ENCODE measurements at regions not wholly inside any gene's neighbourhood (a gene's known extent, or its start where the extent isn't known, plus 50 kb on each side); places are given as distances from the start of the nearest gene placed in this dataset.
"Not testable (repeated sequence)": the region's sequence is repeated elsewhere in the genome, so short reads cannot be mapped to it uniquely, and the experiment has no call there.

DNA sequence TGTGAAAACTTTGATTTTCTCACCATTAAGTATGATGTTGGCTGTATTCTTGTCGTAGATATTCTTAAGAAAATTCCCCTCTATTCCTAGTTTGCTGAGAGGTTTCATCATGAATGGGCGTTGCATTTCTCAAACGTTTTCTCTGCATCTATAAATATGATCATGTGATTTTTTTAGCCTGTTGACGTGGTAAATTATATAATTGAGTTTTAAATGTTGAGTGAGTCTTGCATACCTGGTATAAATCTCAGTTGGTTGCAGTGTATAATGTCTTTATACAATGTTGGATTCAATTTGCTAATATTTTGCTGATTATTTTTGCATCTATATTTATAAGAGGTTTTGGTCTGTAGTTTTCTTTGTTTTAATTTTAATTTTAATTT is 405.9 kb upstream of the MIS18BP1 start:
- Histone ChIP-seq H3K27me3 (replicated peaks; ENCODE audit: control insufficient read depth, insufficient read depth, low read length) (no peaks in the 10 kb centered on the region), H3K9me3 (ENCODE audit: control insufficient read depth, low read length) (peaks cover 7% of the 10 kb centered on the region), H3K4me1 (ENCODE audit: control insufficient read depth, insufficient read depth, low read length) (no peaks in the 10 kb centered on the region), H3K36me3 (ENCODE audit: control insufficient read depth, insufficient read depth, low read length, severe bottlenecking) (no peaks in the 10 kb centered on the region), H3K4me3 (ENCODE audit: low read length) (no peak overlapping the region), H3K9ac (ENCODE audit: low read length) (no peak overlapping the region)
- DNase-seq (ENCODE audit: low read depth): no peak

DNA sequence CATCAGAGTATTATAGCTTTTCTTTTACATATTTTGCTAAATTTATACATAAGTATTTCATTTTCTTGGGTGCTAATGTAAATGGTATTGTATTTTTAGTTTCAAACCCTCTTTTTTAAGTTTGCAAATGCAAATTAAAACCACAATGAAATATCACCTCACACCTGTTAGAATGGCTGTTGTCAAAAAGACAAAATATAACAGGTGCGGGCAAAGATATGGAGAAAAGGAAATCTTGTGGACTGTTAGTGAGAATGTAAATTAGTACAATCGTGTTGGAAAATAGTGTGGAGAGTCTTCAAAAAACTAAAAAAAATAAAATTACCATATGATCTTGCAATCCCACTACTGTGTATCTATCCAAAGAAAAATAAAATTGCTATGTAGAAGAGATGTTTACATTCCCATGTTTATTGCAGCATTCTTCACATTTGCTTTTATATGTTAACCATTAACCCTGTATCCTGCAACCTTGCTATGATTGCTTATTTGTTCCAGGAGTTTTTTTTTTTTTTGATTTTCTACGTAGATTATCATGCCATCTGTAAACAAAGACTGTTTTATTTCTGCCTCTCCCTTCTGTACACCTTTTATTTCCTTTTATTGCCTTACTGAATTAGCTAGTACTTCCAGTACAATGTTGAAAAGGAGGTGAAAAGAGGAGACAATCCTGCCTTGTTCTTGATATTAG is 405.4 kb upstream of the MIS18BP1 start:
- Histone ChIP-seq H3K4me3 (ENCODE audit: low read length) (no peak overlapping the region), H3K9ac (ENCODE audit: low read length) (no peak overlapping the region), H3K27me3 (replicated peaks; ENCODE audit: control insufficient read depth, insufficient read depth, low read length) (no peaks in the 10 kb centered on the region), H3K9me3 (ENCODE audit: control insufficient read depth, low read length) (peaks cover 7% of the 10 kb centered on the region), H3K36me3 (ENCODE audit: control insufficient read depth, insufficient read depth, low read length, severe bottlenecking) (no peaks in the 10 kb centered on the region), H3K4me1 (ENCODE audit: control insufficient read depth, insufficient read depth, low read length) (no peaks in the 10 kb centered on the region)
- no peak for DNase-seq (ENCODE audit: low read depth)

DNA sequence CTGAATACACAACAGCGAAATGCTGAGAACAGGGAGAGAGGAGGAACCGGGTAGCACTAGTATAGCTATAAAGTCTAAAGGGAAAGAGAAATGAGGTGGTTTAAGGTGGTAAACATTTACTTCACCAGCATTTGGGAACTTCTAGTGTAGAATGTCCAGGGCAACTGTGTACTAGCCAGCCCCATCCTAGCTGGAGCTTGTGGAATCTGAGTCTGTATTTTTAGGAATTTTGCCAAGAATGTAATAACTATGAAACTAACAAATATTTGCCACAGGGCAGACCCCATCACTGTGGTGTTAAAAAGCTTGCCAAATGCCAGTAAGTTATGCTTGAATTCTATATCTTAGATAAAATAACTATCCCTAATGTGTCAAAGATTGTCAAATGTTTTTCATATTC is 398.9 kb upstream of the MIS18BP1 start:
- Histone ChIP-seq H3K9ac (ENCODE audit: low read length) (no peak overlapping the region), H3K4me3 (ENCODE audit: low read length) (no peak overlapping the region), H3K36me3 (ENCODE audit: control insufficient read depth, insufficient read depth, low read length, severe bottlenecking) (no peaks in the 10 kb centered on the region), H3K4me1 (ENCODE audit: control insufficient read depth, insufficient read depth, low read length) (no peaks in the 10 kb centered on the region), H3K27me3 (replicated peaks; ENCODE audit: control insufficient read depth, insufficient read depth, low read length) (no peaks in the 10 kb centered on the region), H3K9me3 (ENCODE audit: control insufficient read depth, low read length) (no peaks in the 10 kb centered on the region)
- DNase-seq (ENCODE audit: low read depth): peak; percentile 2

- H3K36me3 ChIP-seq (ENCODE audit: control insufficient read depth, insufficient read depth, low read length, severe bottlenecking): no peaks in the 10 kb centered on the region
- no peaks in the 10 kb centered on the region for H3K9me3 ChIP-seq (ENCODE audit: control insufficient read depth, low read length)
- no peak overlapping the region for H3K9ac ChIP-seq (ENCODE audit: low read length)
- no peak for DNase-seq (ENCODE audit: low read depth)
- H3K4me3 ChIP-seq (ENCODE audit: low read length): no peak overlapping the region
- no peaks in the 10 kb centered on the region for H3K4me1 ChIP-seq (ENCODE audit: control insufficient read depth, insufficient read depth, low read length)
- no peaks in the 10 kb centered on the region for H3K27me3 ChIP-seq (replicated peaks; ENCODE audit: control insufficient read depth, insufficient read depth, low read length)
Measured at GRCh38 chr14:45650754-45651153, 397.8 kb upstream of the MIS18BP1 start.

DNA sequence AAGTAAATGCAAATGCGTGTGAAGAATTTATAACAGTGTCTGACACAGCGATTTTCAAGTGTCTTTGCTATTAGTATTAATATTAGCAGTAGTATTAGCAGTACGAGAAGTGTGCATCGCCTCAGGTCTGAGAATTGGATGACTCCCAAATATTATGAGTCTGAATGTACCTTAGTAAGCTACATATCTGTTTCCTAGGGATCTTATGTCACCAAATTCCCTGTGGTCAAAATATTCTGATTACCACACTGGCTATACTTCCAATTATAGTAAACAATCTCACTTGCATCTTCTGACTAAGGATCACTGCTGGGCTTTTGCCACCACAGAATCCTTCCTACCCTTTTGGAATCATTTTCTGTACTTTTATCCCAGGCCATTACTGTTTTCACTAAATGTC is 396.0 kb upstream of the MIS18BP1 start:
- H3K4me1 ChIP-seq (ENCODE audit: control insufficient read depth, insufficient read depth, low read length): no peaks in the 10 kb centered on the region
- H3K4me3 ChIP-seq (ENCODE audit: low read length): no peak overlapping the region
- DNase-seq (ENCODE audit: low read depth): no peak
- H3K36me3 ChIP-seq (ENCODE audit: control insufficient read depth, insufficient read depth, low read length, severe bottlenecking): no peaks in the 10 kb centered on the region
- no peak overlapping the region for H3K9ac ChIP-seq (ENCODE audit: low read length)
- H3K9me3 ChIP-seq (ENCODE audit: control insufficient read depth, low read length): no peaks in the 10 kb centered on the region
- no peaks in the 10 kb centered on the region for H3K27me3 ChIP-seq (replicated peaks; ENCODE audit: control insufficient read depth, insufficient read depth, low read length)

GRCh38 chr14:45641541-45641940 is 388.5 kb upstream of the MIS18BP1 start:
- H3K4me1 ChIP-seq (ENCODE audit: control insufficient read depth, insufficient read depth, low read length): no peaks in the 10 kb centered on the region
- peaks cover 7% of the 10 kb centered on the region for H3K9me3 ChIP-seq (ENCODE audit: control insufficient read depth, low read length)
- H3K9ac ChIP-seq (ENCODE audit: low read length): no peak overlapping the region
- no peak for DNase-seq (ENCODE audit: low read depth)
- no peaks in the 10 kb centered on the region for H3K27me3 ChIP-seq (replicated peaks; ENCODE audit: control insufficient read depth, insufficient read depth, low read length)
- no peaks in the 10 kb centered on the region for H3K36me3 ChIP-seq (ENCODE audit: control insufficient read depth, insufficient read depth, low read length, severe bottlenecking)
- H3K4me3 ChIP-seq (ENCODE audit: low read length): no peak overlapping the region

DNA sequence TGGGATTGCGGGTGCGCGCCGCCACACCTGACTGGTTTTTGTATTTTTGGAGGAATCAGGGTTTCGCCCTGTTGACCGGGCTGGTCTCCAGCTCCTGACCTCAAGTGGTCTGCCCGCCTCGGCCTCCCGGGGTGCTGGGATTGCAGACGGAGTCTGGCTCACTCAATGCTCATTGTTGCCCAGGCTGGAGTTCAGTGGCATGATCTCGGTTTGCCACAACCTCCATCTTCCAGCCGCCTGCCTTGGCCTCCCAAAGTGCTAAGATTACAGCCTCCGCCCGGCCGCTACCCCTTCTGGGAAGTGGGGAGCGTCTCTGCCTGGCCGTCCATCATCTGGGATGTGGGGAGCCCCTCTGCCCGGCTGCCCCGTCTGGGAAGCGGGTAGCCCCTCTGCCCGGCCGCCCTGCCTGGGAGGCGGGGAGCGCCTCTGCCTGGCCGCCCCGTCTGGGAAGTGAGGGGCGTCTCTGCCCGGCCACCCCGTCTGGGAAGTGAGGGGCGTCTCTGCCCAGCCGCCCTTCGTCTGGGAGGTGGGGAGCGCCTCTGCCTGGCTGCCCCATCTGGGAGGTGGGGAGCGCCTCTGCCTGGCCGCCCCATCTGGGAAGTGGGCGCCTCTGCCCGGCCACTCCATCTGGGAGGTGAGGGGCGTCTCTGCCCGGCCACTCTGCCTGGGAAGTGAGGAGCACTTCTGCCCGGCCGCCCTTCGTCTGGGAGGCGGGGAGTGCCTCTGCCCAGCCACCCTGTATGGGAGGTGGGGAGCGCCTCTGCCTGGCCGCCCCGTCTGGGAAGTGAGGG is 381.8 kb upstream of the MIS18BP1 start:
- not testable (repeated sequence) for DNase-seq (ENCODE audit: low read depth); H3K9ac ChIP-seq (ENCODE audit: low read length); H3K27me3 ChIP-seq (replicated peaks; ENCODE audit: control insufficient read depth, insufficient read depth, low read length)

GRCh38 chr14:45633220-45633984 is 380.4 kb upstream of the MIS18BP1 start:
- Histone ChIP-seq H3K4me1 (ENCODE audit: control insufficient read depth, insufficient read depth, low read length) (no peaks in the 10 kb centered on the region), H3K9me3 (ENCODE audit: control insufficient read depth, low read length) (peaks cover 9% of the 10 kb centered on the region), H3K9ac (ENCODE audit: low read length) (no peak overlapping the region), H3K4me3 (ENCODE audit: low read length) (no peak overlapping the region), H3K27me3 (replicated peaks; ENCODE audit: control insufficient read depth, insufficient read depth, low read length) (no peaks in the 10 kb centered on the region), H3K36me3 (ENCODE audit: control insufficient read depth, insufficient read depth, low read length, severe bottlenecking) (no peaks in the 10 kb centered on the region)
- no peak for DNase-seq (ENCODE audit: low read depth)

More for the DNA sequence above, 381.8 kb upstream of the MIS18BP1 start:
- H3K4me3 ChIP-seq (ENCODE audit: low read length); H3K4me1 ChIP-seq (ENCODE audit: control insufficient read depth, insufficient read depth, low read length); H3K9me3 ChIP-seq (ENCODE audit: control insufficient read depth, low read length); H3K36me3 ChIP-seq (ENCODE audit: control insufficient read depth, insufficient read depth, low read length, severe bottlenecking): not testable (repeated sequence)

DNA sequence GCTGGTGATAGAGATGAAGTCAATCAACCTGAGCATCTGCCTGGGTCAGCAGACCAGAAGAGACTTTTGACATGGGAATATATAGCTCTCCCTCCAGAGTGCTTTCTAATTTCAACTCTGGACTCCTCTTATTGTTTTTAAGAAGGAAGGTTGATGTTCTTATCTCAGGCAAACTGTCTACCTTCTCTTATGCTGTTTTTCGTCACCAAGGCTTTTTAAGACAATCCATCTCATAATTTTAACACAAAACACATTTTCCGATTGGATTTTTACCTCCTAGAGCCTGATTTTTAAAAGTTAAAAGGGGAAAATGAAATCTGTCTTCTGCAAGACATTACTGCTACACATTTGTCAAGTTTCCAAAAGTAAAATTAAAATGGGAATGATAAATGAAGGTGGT is 368.7 kb upstream of the MIS18BP1 start:
- DNase-seq (ENCODE audit: low read depth): no peak
- H3K9me3 ChIP-seq (ENCODE audit: control insufficient read depth, low read length): peaks cover 5% of the 10 kb centered on the region

GRCh38 chr14:45619831-45620230 is 366.8 kb upstream of the MIS18BP1 start:
- Histone ChIP-seq H3K4me1 (ENCODE audit: control insufficient read depth, insufficient read depth, low read length) (no peaks in the 10 kb centered on the region), H3K9me3 (ENCODE audit: control insufficient read depth, low read length) (peaks cover 5% of the 10 kb centered on the region), H3K4me3 (ENCODE audit: low read length) (no peak overlapping the region), H3K36me3 (ENCODE audit: control insufficient read depth, insufficient read depth, low read length, severe bottlenecking) (no peaks in the 10 kb centered on the region), H3K9ac (ENCODE audit: low read length) (no peak overlapping the region), H3K27me3 (replicated peaks; ENCODE audit: control insufficient read depth, insufficient read depth, low read length) (no peaks in the 10 kb centered on the region)
- DNase-seq (ENCODE audit: low read depth): no peak

More for the DNA sequence above, 368.7 kb upstream of the MIS18BP1 start:
- H3K4me3 ChIP-seq (ENCODE audit: low read length): no peak overlapping the region
- no peaks in the 10 kb centered on the region for H3K4me1 ChIP-seq (ENCODE audit: control insufficient read depth, insufficient read depth, low read length)
- H3K27me3 ChIP-seq (replicated peaks; ENCODE audit: control insufficient read depth, insufficient read depth, low read length): no peaks in the 10 kb centered on the region
- H3K9ac ChIP-seq (ENCODE audit: low read length): no peak overlapping the region
- no peaks in the 10 kb centered on the region for H3K36me3 ChIP-seq (ENCODE audit: control insufficient read depth, insufficient read depth, low read length, severe bottlenecking)

DNA sequence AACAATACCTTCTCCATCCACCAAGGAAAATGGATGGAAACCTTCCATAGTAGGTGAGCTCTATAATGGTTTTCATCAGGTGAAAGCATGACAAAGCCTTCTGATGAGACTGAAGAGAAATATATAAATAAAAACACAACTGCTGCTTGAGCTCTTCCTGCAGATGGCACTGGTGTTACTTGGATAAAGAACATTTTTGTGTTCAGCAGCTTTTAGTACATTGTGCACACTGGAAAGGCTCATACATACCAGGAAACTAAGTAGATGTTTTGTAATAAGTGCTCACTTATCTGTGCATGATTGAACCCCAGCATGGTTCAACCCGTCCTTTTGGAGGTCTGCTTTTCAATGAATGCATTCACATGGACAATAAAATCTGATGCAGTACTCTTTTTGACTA is 357.3 kb upstream of the MIS18BP1 start:
- no peaks in the 10 kb centered on the region for H3K36me3 ChIP-seq (ENCODE audit: control insufficient read depth, insufficient read depth, low read length, severe bottlenecking)
- no peaks in the 10 kb centered on the region for H3K4me1 ChIP-seq (ENCODE audit: control insufficient read depth, insufficient read depth, low read length)
- H3K9me3 ChIP-seq (ENCODE audit: control insufficient read depth, low read length): no peaks in the 10 kb centered on the region
- H3K27me3 ChIP-seq (replicated peaks; ENCODE audit: control insufficient read depth, insufficient read depth, low read length): no peaks in the 10 kb centered on the region
- peak; percentile 0 for DNase-seq (ENCODE audit: low read depth)
- no peak overlapping the region for H3K9ac ChIP-seq (ENCODE audit: low read length)
- no peak overlapping the region for H3K4me3 ChIP-seq (ENCODE audit: low read length)
